Right renal pelvis (tissue), 4 donors: ENCODE measurements at regions not wholly inside any gene's neighbourhood (a gene's known extent, or its start where the extent isn't known, plus 50 kb on each side); places are given as distances from the start of the nearest gene placed in this dataset.
"Not testable (repeated sequence)": the region's sequence is repeated elsewhere in the genome, so short reads cannot be mapped to it uniquely, and the experiment has no call there.

Experiments used
- DNase-seq, 4 donors: peaks; one replicate each; pipeline ENCODE4 v3.0.0-alpha.2; 2013; ENCODE audit warnings: low read depth in 4 of 4, low spot score in 3 of 4, missing footprints in 1 of 4

GRCh38 chr12:119931402-119931801 lies 54.3 kb upstream of the CIT start:
- no peak for DNase-seq

DNA sequence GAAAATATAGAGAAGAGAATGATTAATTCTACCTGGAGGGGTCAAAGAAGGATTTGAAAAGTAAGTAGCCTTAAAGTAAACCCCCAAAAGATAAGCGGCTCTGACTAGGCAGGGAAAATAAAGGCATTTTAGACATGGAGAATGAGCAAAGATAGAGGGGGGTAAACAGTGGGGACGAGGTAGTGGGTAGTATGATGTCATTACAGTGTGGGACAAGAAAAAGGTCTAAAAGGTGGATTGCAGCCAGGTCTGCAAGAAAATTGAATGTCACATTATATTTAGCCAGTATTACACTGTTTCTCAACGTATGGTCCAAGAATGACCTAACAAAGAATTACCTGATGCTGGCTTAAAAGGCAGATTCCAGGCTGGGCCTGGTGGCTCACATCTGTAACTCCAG lies 55.8 kb upstream of the CIT start:
- no peak for DNase-seq

GRCh38 chr12:119934780-119935179 lies 54.3 kb upstream of the BICDL1 start:
- DNase-seq, result not testable (repeated sequence)

GRCh38 chr12:119936705-119937311 lies 52.2 kb upstream of the BICDL1 start:
- no peak for DNase-seq

GRCh38 chr12:119938049-119938667 lies 50.9 kb upstream of the BICDL1 start:
- DNase-seq, result peak; percentile 23 to 55 (median 48)
